ENCODE measurements at regions not wholly inside any gene's neighbourhood (a gene's known extent, or its start where the extent isn't known, plus 50 kb on each side); places are given as distances from the start of the nearest gene placed in this dataset.

GRCh38 chr4:119810001-119810400, 181.4 kb upstream of the PDE5A start:
- TF ChIP-seq CTCF (IDR thresholded peaks at IDR 0.05) (no peak), POLR2A (IDR thresholded peaks at IDR 0.05) (no peak)
